Mesenchymal stem cell (in vitro differentiated cells and primary cell): ENCODE measurements at regions not wholly inside any gene's neighbourhood (a gene's known extent, or its start where the extent isn't known, plus 50 kb on each side); places are given as distances from the start of the nearest gene placed in this dataset.
"Not testable (repeated sequence)": the region's sequence is repeated elsewhere in the genome, so short reads cannot be mapped to it uniquely, and the experiment has no call there.

Experiments used
- DNase-seq: peaks from one replicate; pipeline ENCODE4 v3.0.0-alpha.2; 2013
- H2AFZ ChIP-seq: one replicate; pipeline ENCODE4 v1.6.1; 2013; ENCODE audit warnings: low read depth, mild to moderate bottlenecking, control low read depth, inconsistent platforms, low read length, moderate library complexity
- H2AK5ac ChIP-seq: 2 replicates; pipeline ENCODE4 v1.6.1; 2013; ENCODE audit warnings: low read length, moderate library complexity, mild to moderate bottlenecking, inconsistent platforms; ENCODE audit not compliant: severe bottlenecking
- H2BK120ac ChIP-seq: one replicate; pipeline ENCODE4 v1.6.1; 2013; ENCODE audit warnings: low read depth, mild to moderate bottlenecking, inconsistent platforms, low read length, moderate library complexity
- H2BK12ac ChIP-seq, 2 experiments: one replicate each; pipeline ENCODE4 v1.6.1; 2013; ENCODE audit warnings: inconsistent platforms in 2 of 2, low read length in 2 of 2, mild to moderate bottlenecking in 2 of 2, moderate library complexity in 2 of 2, control low read depth in 1 of 2
- H2BK15ac ChIP-seq: one replicate; pipeline ENCODE4 v1.6.1; 2013; ENCODE audit warnings: mild to moderate bottlenecking, low read depth, inconsistent platforms; ENCODE audit not compliant: poor library complexity, severe bottlenecking
- H2BK5ac ChIP-seq: 2 replicates; pipeline ENCODE4 v1.6.1; 2013; ENCODE audit warnings: low read depth, mild to moderate bottlenecking, low read length, control low read depth, inconsistent platforms; ENCODE audit not compliant: poor library complexity, severe bottlenecking
- H3K14ac ChIP-seq, 2 experiments: one replicate each; pipeline ENCODE4 v1.6.1; 2013; ENCODE audit warnings: inconsistent platforms in 2 of 2, low read length in 2 of 2, control low read depth in 1 of 2, mild to moderate bottlenecking in 1 of 2, moderate library complexity in 1 of 2
- H3K18ac ChIP-seq, 2 experiments: one replicate each; pipeline ENCODE4 v1.6.1; 2013; ENCODE audit warnings: inconsistent platforms in 2 of 2, low read length in 2 of 2, control low read depth in 1 of 2, low read depth in 1 of 2, mild to moderate bottlenecking in 1 of 2
- H3K23ac ChIP-seq, 2 experiments: one replicate each; pipeline ENCODE4 v1.6.1; 2013; ENCODE audit warnings: inconsistent platforms in 2 of 2, low read length in 2 of 2, mild to moderate bottlenecking in 2 of 2, moderate library complexity in 2 of 2, control low read depth in 1 of 2
- H3K27ac ChIP-seq: 2 replicates; pipeline ENCODE4 v1.5.1; 2013; ENCODE audit warnings: mild to moderate bottlenecking, moderate library complexity, low read length, control low read depth, inconsistent platforms; ENCODE audit not compliant: poor library complexity, severe bottlenecking
- H3K27me3 ChIP-seq, 2 experiments: 2 replicates each; pipeline versions ENCODE4 v1.6.1 to v1.7.0; 2013; ENCODE audit warnings: low read length in 2 of 2, mild to moderate bottlenecking in 2 of 2, moderate library complexity in 2 of 2, control low read depth in 1 of 2, inconsistent platforms in 1 of 2; ENCODE audit not compliant: control insufficient read depth in 1 of 2, insufficient read depth in 1 of 2
- H3K36me3 ChIP-seq, 2 experiments: 2 replicates each; pipeline versions ENCODE4 v1.6.1 to v1.7.0; 2013; ENCODE audit warnings: low read length in 2 of 2, control low read depth in 1 of 2, inconsistent platforms in 1 of 2, low read depth in 1 of 2, mild to moderate bottlenecking in 1 of 2; ENCODE audit not compliant: insufficient read depth in 2 of 2, control insufficient read depth in 1 of 2
- H3K4ac ChIP-seq, 2 experiments: one replicate each; pipeline ENCODE4 v1.6.1; 2013; ENCODE audit warnings: inconsistent platforms in 2 of 2, low read length in 2 of 2, mild to moderate bottlenecking in 2 of 2, moderate library complexity in 2 of 2, control low read depth in 1 of 2, low read depth in 1 of 2
- H3K4me1 ChIP-seq: 2 replicates; pipeline ENCODE4 v1.6.1; 2013; ENCODE audit warnings: low read depth, low read length, control low read depth; ENCODE audit not compliant: control insufficient read depth, insufficient read depth
- H3K4me2 ChIP-seq: 2 replicates; pipeline ENCODE4 v1.6.1; 2013; ENCODE audit warnings: low read length, mild to moderate bottlenecking, inconsistent platforms; ENCODE audit not compliant: poor library complexity, severe bottlenecking
- H3K4me3 ChIP-seq, 2 experiments: 2 replicates each; pipeline versions ENCODE4 v1.5.1 to v1.7.0; 2013; ENCODE audit warnings: low read length in 2 of 2, mild to moderate bottlenecking in 2 of 2, control low read depth in 1 of 2, low read depth in 1 of 2; ENCODE audit not compliant: insufficient read depth in 1 of 2
- H3K79me1 ChIP-seq: replicated peaks from 2 replicates; pipeline ENCODE4 v1.6.1; 2013; ENCODE audit warnings: mild to moderate bottlenecking, control low read depth, low read length, inconsistent platforms; ENCODE audit not compliant: poor library complexity, severe bottlenecking
- H3K9ac ChIP-seq: 2 replicates; pipeline ENCODE4 v1.7.0; 2013; ENCODE audit warnings: mild to moderate bottlenecking, low read length, moderate library complexity
- H3K9me3 ChIP-seq: 2 replicates; pipeline ENCODE4 v1.7.0; 2013; ENCODE audit warnings: mild to moderate bottlenecking, low read length; ENCODE audit not compliant: control insufficient read depth
- H4K8ac ChIP-seq: one replicate; pipeline ENCODE4 v1.6.1; 2013; ENCODE audit warnings: inconsistent platforms, mild to moderate bottlenecking, low read length, moderate library complexity
- H4K91ac ChIP-seq: one replicate; pipeline ENCODE4 v1.6.1; 2013; ENCODE audit warnings: mild to moderate bottlenecking, low read length, inconsistent platforms
- WGBS: methylation state at CpG from one replicate; pipeline ENCODE4 v1.1.7; 2013; ENCODE audit warnings: mixed read lengths; 5-methylcytosine and 5-hydroxymethylcytosine counted together

DNA sequence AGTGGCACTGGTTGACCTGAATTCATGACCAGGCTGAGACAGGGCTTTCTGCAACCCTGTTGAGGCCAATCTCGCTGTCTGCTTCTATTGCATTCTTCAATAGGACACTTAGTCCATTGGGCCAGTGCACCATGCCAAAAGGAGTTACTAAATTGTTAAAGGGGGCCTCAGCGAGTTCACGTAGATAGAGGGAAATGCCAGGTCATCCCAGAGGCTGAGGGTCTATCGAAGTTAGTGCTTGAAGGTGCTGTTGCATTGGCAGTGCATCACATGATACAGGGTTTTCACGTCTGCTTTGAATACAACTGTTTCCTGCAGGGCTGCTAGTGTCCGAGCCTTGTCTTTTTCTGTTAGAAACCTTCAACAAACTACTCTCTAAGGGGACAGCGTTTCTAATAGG is 735.3 kb upstream of the TPTE start:
- not testable (repeated sequence) for H3K18ac ChIP-seq, H3K23ac ChIP-seq, H3K9ac ChIP-seq, H2AFZ ChIP-seq, H2BK5ac ChIP-seq, H3K36me3 ChIP-seq, H3K27me3 ChIP-seq, H4K91ac ChIP-seq, H3K4me3 ChIP-seq, H2BK120ac ChIP-seq, H3K4me2 ChIP-seq, DNase-seq, H3K9me3 ChIP-seq, H3K4me1 ChIP-seq, H3K79me1 ChIP-seq, H2BK15ac ChIP-seq, H2AK5ac ChIP-seq, H2BK12ac ChIP-seq, H3K14ac ChIP-seq, H3K27ac ChIP-seq, H4K8ac ChIP-seq, H3K4ac ChIP-seq
- 56% methylated on average over 7 of the region's 7 CpGs for WGBS

DNA sequence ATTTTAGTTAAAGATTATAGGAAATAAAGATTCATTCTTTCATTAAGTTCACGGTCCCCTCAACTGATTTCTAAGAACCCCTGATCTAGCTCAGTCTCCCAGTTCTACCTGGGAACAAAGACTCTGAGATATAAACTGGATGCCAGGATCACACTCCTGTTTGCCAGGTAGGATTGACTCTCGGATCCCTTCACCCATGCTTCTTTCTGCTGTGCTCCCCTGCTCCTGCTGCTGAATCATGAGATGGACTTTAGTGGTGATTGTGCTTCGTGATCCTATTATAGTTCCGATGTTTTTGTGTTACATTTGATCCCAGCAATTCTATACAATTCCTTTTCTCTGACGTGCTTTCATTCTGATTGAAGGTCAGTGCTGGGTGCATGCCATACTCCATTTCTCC is 733.1 kb upstream of the TPTE start:
- H3K4me1 ChIP-seq, H4K91ac ChIP-seq, H3K4me2 ChIP-seq, H3K4ac ChIP-seq, H2BK120ac ChIP-seq, H3K14ac ChIP-seq, H4K8ac ChIP-seq, H2BK12ac ChIP-seq, H3K27me3 ChIP-seq, H2AFZ ChIP-seq, H3K79me1 ChIP-seq, H3K4me3 ChIP-seq, DNase-seq, H3K9ac ChIP-seq, H3K36me3 ChIP-seq, H2BK15ac ChIP-seq, H2AK5ac ChIP-seq, H3K23ac ChIP-seq, H3K18ac ChIP-seq, H2BK5ac ChIP-seq, H3K27ac ChIP-seq: not testable (repeated sequence)
- 48% methylated on average over 2 of the region's 5 CpGs for WGBS
- peaks cover 10% of the 10 kb centered on the region for H3K9me3 ChIP-seq

DNA sequence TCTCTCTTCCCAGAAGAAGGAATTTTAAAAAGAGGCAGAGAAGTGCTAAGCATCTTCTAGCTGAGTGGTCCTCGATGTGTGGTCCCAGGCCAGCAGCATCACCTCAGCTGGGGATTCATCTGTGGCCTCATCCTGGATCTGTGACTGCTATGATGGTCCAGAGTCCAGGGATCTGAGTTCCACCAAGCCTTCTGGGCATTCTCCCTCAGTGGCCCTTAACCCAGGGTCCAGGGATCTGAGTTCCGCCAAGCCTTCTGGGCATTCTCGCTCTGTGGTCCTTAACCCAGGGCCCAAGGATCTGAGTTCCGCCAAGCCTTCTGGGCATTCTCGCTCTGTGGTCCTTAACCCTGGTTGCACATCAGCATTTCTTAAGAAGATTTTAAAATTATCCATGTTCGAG is 731.0 kb upstream of the TPTE start:
- not testable (repeated sequence) for H3K79me1 ChIP-seq, H3K4me3 ChIP-seq, H2BK15ac ChIP-seq, H2BK5ac ChIP-seq, H4K91ac ChIP-seq, H4K8ac ChIP-seq, H2BK12ac ChIP-seq, H3K4ac ChIP-seq, H2BK120ac ChIP-seq, H3K14ac ChIP-seq, DNase-seq, H3K4me1 ChIP-seq, H3K36me3 ChIP-seq, H2AFZ ChIP-seq, H3K4me2 ChIP-seq, H3K23ac ChIP-seq, H3K27ac ChIP-seq, H2AK5ac ChIP-seq, H3K9ac ChIP-seq, H3K18ac ChIP-seq, H3K27me3 ChIP-seq
- WGBS = 51% methylated on average over 6 of the region's 6 CpGs
- peaks cover 10% of the 10 kb centered on the region for H3K9me3 ChIP-seq

DNA sequence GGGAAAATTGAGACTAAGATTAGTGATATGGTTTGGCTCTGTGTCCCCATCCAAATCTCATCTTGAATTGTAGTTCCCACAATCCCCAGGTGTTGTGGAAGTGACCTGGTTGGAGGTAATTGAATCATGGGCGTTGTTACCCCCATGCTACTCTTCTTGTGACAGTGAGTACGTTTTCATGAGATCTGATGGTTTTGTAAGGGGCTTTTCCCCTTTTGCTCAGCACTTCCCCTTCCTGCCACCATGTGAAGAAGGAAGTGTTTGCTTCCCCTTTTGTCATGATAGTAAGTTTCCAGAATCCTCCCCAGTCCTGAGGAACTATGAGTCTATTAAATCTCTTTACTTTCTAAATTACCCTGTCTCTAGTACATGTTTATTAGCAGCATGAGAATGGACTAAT is 729.9 kb upstream of the TPTE start:
- H2BK15ac ChIP-seq, H3K27ac ChIP-seq, DNase-seq, H3K4me2 ChIP-seq, H2BK120ac ChIP-seq, H3K27me3 ChIP-seq, H4K91ac ChIP-seq, H2BK5ac ChIP-seq, H2AK5ac ChIP-seq, H3K9ac ChIP-seq, H3K14ac ChIP-seq, H3K36me3 ChIP-seq, H2BK12ac ChIP-seq, H3K4ac ChIP-seq, H3K18ac ChIP-seq, H3K79me1 ChIP-seq, H3K4me1 ChIP-seq, H4K8ac ChIP-seq, H3K23ac ChIP-seq, H3K4me3 ChIP-seq, H2AFZ ChIP-seq: not testable (repeated sequence)
- no CpG with 5 or more reads among the region's 2 CpGs for WGBS
- peaks cover 10% of the 10 kb centered on the region for H3K9me3 ChIP-seq
